Fibroblast of pulmonary artery (primary cell): ENCODE measurements at regions not wholly inside any gene's neighbourhood (a gene's known extent, or its start where the extent isn't known, plus 50 kb on each side); places are given as distances from the start of the nearest gene placed in this dataset.
A peak's percentile ranks its signal among the peaks of the same experiment; 100 is the strongest.

Source experiments
- DNase-seq: peaks from one replicate; pipeline ENCODE4 v3.0.0-alpha.2; 2010; ENCODE audit warnings: low read depth
- H3K4me3 ChIP-seq: replicated peaks from 2 replicates; pipeline ENCODE4 v1.5.1; 2011; ENCODE audit warnings: low read depth, mild to moderate bottlenecking, control low read depth, low read length, moderate library complexity
- CTCF ChIP-seq: IDR thresholded peaks from 2 replicates; pipeline ENCODE4 v1.5.1; 2011; ENCODE audit warnings: mild to moderate bottlenecking, control low read depth, low read length, inconsistent platforms; ENCODE audit errors: missing control alignments

GRCh38 chr2:134770702-134771101 is 51.9 kb upstream of the TMEM163 start:
- H3K4me3 ChIP-seq = no peak overlapping the region
- no peak for TF ChIP-seq CTCF
- no peak for DNase-seq

GRCh38 chr2:134771313-134771801 is 52.6 kb upstream of the TMEM163 start:
- DNase-seq = peak; percentile 5
- TF ChIP-seq CTCF = peak; percentile 6
- H3K4me3 ChIP-seq = no peak overlapping the region

- no peak overlapping the region for H3K4me3 ChIP-seq
- no peak for DNase-seq
- TF ChIP-seq CTCF = no peak
These were observed 53.8 kb upstream of the TMEM163 start for GRCh38 chr2:134772493-134773169.

- TF ChIP-seq CTCF = no peak
- no peak overlapping the region for H3K4me3 ChIP-seq
- DNase-seq = peak; percentile 17
These were observed 54.5 kb upstream of the TMEM163 start for GRCh38 chr2:134773335-134773734.

GRCh38 chr2:134773759-134774742 is 55.3 kb upstream of the TMEM163 start:
- DNase-seq = peak; percentile 26
- no peak for TF ChIP-seq CTCF
- no peak overlapping the region for H3K4me3 ChIP-seq

GRCh38 chr2:134774786-134775641 is 56.2 kb upstream of the TMEM163 start:
- no peak for TF ChIP-seq CTCF
- H3K4me3 ChIP-seq = no peak overlapping the region
- peak; percentile 14 for DNase-seq
